GM18870 (cell line): ENCODE measurements at regions not wholly inside any gene's neighbourhood (a gene's known extent, or its start where the extent isn't known, plus 50 kb on each side); places are given as distances from the start of the nearest gene placed in this dataset.
"Not testable (repeated sequence)": the region's sequence is repeated elsewhere in the genome, so short reads cannot be mapped to it uniquely, and the experiment has no call there.

Experiments used
- ATAC-seq: cut with Tn5 transposase; IDR thresholded peaks from one replicate; pipeline ENCODE4 v1.9.1; 2021; ENCODE audit warnings: moderate library complexity; ENCODE audit not compliant: unreplicated experiment

DNA sequence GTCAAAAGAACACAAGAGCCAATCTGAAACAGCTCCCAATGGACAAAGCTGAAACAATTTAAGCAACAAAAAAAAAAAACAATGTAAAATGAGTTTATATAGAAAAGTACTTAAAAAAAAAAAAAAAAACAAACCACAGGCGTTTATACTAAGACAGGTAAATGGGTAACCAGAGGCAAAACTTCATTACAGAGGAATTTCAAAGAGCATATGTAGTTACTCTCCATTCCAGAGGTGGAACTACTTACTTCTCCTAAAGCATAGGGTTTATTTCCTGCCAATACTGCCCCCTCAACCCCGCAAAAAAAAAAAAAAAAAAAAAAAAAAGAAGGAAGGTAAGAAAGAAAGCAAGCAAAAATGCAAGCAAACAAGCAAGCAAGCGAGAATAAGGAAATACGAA lies 132.9 kb downstream of the LIG4 start:
- ATAC-seq: no peak

DNA sequence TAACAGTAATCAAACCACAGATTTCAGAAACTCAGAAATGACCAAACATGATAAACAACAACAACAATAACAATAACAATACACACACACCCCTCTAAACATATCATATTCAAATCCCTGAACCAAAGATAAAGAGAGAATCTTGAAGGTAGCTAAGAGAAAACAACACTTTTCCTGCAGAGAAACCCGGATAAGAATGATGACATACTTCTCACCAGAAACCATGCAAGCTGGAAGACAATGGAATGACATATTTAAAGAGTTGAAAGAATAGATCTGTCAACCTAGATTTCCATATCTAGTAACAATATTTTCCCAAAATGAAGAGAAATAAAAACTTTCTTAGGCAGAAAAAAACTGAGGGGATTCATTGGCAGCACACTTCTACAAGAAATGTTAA lies 138.1 kb downstream of the LIG4 start:
- no peak for ATAC-seq

DNA sequence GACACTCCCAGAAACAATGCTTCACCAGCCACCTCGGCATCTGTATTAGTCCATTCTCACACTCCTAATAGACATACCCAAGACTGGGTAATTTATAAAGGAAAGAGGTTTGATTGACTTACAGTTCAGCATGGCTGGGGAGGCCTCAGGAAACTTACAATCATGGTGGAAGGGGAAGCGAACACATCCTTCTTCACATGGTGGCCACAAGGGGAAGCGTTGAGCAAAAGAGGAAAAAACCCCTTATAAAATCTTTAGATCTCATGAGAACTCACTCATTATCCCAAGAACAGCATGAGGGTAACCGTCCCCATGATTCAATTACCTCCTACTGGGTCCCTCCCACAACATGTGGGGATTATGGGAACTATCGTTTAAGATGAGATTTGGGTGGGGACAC lies 140.9 kb downstream of the LIG4 start:
- ATAC-seq: not testable (repeated sequence)

DNA sequence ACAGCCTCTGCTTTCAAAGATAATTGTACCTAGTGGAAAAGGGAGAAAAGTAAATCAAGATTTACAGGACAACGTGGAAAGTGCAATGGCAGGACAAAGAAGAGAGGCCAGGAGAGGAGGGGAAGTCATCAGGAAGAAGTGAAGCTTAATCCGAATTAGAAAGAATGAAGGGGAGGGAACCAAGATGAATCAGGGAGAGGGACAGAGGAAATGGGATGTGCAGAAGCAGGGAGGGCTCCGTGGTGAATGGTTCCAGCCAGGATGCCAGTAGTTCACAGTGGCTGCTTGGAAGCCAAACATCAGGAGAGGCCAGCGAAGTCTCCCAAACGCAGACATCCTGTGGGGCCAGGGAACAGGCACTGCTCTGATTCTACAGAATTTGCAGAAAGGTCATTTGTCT lies 144.4 kb downstream of the LIG4 start:
- ATAC-seq: no peak

DNA sequence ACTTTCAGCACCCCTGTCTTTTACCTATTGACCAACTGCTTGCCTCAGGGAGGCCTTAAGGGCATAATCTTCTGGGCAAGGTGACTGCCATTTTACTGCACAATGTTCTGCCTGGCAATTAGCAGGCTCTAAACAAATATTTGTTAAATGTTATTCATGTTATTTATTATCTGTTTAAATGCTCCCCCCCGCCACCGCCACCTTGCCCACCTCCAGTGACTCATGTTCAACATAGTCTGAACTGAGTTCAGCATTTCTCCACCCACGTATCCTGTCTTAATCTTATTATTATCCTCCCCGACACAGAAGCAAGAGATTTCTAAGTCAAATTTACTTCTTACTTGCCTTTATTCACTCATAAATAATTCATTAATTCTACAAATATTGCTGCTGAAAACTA lies 144.8 kb downstream of the LIG4 start:
- no peak for ATAC-seq

DNA sequence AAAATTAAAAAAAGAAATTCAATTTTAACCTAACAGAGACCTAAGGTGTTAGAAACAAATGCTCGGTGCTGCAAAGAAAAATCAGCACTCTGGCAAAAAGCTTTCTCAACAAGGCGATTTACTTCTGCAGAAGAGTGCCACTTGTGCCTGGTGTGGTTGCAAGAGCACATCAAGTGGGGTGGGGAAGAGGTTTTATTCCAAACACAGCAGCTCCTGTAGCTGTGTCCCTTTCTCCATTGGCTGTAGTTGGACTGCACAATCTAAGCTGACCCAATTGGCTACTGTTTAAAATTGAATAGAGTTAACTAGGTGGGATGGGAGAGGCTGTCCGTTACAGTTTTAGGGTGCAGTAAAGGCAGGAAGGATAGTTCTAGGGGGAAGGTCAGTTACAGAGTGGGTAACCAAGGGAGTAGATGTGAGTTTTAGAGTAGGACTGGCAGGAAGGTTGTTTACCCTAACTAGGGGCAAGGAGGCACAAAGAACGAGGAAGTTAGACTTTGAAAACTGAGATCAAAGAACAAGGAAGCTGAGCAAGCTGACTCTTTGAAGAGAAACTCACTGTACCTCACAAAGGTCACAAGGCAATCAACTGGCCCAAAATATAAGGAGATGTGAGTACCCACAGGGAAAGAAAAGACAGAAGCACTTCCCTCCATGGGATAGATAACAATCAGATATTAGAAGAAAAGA lies 145.7 kb downstream of the LIG4 start:
- no peak for ATAC-seq

DNA sequence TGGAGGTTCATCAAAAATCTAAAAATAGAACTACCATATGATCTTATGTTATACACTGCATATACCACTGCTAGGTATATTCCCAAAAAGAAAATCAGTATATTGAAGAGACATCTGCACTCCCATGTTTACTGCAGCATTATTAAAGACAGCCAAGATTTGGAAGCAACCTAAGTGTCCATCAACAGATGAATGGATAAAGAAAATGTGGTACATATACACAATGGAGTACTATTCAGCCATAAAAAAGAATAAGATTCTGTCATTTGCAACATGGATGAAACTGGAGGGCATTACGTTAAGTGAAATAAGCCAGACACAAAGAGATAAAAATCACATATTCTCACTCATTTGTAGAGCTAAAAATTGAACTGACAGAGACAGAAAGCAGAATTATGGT lies 151.0 kb downstream of the LIG4 start:
- not testable (repeated sequence) for ATAC-seq

DNA sequence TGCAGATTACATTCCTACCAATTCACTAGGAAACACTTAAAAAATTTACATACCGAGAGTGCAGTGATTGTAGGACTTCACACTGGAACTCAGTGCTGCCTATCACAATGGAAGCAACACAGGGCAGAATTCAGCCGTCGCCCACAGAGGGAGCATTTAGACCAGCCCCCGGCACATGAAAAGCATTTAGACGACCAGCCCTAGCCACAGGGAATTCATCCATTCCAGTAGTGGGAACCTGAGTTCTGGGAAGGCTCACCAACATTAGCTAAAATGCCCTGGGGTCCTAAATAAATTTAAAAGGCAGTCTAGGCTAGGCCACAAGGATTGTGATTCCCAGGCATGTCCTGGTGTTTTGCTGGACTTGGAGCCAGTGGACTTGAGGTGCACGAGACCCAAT lies 155.2 kb downstream of the LIG4 start:
- ATAC-seq: no peak

DNA sequence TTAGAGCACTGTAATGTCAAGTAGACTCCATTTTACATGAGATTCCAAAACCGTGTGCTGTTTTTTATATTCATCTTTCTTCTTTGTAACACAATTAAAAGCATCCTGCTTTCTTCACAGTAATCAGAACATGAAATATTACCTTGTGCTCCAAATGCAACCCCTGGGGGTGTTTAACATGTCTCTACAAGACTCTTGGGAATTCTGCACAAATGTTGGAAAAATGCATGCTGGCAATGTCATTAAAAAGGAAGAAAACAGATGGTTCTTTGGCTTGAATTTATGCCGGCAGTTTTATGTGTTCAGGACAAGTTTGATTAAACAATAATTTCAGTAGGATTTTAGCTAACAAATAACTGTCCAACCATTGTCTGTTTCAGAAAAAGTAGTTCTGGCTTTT lies 159.1 kb downstream of the LIG4 start:
- ATAC-seq: no peak

DNA sequence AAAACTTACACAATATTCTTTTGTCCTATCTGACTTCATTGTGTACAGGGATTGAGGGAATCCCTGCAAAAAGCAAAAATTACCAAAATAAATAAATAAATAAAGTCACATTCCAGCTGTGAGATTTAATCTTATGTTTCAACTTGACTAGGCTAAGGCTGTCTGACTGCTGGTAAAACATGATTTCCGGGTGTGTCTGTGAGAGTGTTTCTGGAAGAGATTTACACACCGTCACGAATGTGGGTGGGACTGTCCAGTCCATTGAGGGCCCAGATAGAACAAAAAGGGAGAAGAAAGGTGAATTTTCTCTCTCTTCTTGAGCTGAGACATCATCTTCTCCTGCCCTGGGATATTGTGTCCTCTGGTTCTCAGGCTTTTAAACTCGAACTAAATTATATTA lies 166.1 kb downstream of the LIG4 start:
- ATAC-seq: no peak

DNA sequence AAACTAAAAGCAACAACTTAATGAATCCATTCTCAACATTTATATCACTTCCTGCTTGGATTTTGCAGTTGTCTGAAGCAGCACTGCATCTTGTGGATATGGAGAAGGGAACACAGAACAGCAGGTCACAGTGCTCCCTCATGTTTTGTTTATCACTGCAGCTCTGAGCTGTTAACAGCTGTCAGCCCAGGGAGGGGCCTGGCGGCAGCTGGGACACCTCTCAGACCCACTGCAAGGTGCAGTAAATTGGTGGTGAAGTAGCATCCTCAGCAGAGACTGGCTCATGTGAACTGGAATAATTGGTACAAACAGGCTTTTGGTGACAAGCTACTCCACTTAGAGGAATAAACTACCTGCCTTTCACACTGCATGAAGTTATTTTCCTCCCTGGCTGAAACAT lies 170.4 kb downstream of the LIG4 start:
- ATAC-seq: no peak

DNA sequence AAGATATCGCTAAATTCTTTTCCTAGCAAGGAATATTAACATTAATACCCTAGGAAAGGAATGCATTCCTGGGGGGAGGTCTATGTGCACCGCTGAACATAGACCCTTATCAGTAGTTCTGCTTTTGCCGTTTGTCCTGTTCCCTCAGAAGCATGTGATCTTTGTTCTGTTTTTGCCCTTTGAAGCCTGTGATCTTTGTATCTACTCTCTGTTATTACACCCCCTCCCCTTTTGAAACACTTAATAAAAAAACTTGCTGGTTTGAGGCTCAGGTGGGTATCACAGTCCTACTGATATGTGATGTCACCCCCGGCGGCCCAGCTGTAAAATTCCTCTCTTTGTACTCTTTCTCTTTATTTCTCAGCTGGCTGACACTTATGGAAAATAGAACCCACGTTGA lies 172.5 kb downstream of the LIG4 start:
- not testable (repeated sequence) for ATAC-seq

DNA sequence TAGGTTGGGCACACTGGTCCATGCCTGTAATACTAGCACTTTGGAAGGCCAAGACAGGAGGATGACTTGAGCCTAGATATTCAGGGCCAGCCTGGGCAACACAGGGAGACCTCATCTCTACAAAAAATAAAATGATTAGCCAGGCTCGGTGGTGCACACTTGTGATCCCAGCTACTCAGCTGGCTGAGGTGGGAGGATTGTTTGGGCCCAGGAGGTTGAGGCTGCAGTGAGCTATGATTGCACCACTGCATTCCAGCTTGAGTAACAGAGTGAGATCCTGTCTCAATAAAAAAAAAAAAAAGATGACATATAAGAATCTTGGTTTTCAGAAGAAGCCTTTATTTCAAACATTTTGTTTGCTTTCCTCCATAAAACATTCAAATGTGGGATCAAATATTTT lies 178.0 kb downstream of the LIG4 start:
- ATAC-seq: no peak

DNA sequence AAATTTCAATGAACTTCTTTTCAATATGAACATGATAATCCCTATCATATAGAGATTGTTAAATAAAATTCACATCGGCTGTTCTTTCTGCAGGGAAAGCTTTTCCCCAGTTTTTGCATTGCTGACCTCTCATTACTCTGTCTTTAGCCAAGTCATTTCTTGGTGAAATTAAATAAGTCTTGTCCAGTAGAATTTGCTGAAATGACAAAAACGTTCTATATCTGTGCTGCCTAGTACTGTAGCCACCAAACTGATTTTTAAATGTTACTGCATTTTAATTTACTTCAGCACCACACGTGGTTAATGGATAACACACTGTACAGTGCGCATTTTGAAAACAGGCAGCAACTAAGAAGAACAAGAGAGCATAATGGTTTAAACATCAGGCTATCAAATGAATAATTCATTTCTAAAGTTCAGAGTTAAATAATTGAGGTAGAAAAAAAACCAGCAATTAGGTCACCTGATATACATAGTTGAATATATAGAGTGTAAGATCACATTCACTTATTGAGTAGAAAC lies 178.9 kb downstream of the LIG4 start:
- ATAC-seq: no peak

DNA sequence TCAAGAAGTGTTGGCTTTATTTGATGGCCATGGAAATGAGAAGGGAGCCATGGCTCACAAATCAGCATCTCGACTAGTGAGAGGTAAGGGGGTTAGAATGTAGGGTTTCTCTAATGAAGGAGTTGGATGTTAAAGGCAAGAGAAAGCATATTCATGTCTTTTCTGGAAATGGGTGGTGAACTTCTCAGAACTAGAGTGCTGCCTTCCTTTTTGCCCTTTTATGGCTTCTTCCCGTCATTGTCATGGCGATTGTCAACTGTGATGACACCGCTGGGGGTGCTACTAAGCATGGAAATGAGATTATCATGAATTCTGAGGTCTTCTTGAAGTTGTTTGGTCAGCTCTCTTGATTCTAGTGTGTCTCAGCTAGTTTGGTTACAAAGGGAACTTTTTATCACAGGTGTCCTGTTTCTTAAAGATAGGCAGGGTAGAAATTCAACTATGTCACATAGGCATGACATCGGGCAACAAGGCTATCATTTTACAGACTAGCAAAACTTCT lies 180.4 kb downstream of the LIG4 start:
- no peak for ATAC-seq

DNA sequence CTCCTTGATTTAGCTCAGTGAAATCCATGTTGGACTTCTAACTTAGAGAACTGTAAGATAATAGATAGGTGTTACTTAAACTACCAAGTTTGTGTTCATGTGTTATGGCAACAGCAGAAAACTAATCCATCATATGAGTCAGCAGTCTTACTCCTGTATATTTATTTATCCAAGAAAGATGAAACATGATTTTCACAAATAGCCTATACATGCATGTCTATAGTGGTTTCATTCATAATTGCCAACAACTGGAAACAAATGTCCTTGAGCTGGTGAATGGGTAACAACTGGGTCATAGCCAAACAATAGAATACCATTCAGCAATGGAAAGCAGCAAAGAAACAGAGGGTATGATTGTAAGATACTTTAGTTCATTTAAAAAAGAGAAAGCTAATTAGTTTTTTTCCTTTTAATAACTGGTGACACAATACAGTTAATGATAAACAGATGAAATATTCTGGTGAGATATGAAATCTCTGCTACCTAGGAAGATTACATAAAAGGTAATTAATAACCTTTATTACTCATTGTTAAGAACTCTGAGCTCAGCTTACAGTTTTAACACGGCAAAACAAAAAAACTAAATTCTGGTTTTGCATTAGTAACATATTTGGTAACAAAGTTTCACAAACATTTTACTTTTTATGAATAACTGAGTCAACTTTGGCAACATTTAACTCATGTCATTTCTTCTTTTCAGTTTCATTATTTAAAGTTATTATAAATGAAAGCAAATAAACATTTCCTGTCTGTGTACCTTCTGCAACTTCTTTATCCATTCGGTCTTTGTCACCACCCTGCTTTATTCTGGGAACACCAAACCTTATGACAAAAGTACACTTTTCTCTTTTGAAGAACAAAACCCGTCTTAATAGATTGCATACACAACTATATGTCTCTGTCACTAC lies 181.3 kb downstream of the LIG4 start:
- no peak for ATAC-seq

DNA sequence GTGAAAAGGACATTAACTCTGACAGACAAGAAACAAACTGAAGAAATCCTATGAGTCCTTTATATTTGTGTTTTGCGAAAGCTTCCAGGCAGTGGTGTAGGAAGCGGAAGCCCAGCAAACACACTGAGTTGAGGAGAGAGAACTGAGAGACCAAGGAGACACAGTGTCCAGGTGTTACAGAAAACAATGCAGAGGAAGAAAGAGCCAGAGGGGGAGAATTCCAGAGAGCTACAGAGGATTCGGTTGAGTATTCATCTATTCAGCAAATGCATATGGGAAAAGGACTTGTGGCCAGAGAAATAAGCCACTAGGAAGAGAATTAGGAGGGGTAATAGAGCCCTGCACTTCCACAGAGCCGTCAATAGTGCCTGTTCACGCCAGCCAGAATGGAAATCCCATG lies 183.5 kb downstream of the LIG4 start:
- no peak for ATAC-seq

DNA sequence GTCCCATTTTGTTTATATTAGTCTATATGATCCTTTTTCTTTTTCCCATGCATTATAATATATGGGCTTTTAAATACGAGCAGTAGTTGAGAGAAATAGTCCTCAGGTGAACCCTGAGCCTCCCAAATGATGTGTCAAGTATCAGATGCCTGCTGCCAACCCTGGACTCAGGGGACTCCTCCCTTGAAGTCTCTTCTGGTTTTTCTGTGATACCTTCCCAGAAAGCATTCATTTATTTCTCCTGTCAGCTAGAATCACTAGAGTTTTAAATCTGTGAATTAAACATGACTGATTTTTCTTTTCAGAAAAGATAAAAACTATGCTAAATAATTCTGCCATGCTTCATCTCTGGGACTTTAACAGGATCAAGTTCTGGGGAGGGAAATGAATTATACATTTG lies 184.6 kb downstream of the LIG4 start:
- no peak for ATAC-seq

DNA sequence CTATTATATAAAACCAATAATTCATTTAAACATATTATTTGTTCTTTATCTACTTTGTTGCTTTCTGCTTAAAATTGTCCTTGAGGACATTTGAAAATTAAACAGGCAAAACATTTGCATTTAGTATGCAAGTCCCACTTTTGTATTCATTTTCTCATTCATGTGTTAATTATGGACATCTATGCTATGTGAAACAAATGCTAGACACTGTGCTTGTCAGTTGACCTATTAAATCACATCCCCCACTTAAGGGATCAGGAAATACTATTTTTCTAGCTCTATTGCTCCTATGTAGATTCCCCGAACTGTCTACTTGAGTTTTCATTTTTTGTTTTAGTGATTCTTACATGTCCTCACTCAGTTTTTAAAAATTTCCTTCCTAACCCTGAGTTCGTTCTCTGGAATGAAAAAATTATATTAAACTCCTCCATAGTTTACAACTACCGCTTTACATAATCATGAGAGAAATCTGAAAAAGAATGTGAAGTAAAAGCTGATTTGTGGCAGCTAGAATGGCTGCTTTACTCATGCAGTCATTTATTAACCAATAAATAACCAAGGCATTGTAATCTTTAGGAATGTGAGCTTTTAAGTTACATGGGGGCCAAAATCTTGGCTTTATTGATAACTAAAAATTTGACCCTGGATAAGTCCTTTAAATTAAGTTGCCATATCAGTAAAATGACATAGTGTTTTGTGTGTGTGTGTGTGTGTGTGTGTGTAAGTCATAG lies 188.5 kb downstream of the LIG4 start:
- no peak for ATAC-seq

DNA sequence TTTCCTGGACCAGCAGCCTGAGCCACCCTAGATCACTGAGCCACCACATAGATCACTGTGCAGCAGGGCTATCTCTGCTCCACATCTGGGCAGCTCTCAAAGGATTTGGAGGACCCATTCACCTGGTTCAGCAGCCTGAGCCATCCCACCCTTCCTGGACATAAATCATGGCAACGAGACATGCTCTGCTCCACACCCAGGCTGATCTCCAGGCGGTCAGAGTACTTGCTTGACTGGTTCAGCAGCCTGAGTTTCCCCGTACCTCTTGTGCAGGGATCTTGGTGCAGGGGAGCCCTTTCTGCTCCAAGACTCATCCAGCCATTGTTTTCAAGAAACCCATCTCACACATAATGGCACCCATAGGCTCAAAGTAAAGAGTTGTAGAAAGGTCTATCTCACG lies 195.3 kb downstream of the LIG4 start:
- no peak for ATAC-seq

DNA sequence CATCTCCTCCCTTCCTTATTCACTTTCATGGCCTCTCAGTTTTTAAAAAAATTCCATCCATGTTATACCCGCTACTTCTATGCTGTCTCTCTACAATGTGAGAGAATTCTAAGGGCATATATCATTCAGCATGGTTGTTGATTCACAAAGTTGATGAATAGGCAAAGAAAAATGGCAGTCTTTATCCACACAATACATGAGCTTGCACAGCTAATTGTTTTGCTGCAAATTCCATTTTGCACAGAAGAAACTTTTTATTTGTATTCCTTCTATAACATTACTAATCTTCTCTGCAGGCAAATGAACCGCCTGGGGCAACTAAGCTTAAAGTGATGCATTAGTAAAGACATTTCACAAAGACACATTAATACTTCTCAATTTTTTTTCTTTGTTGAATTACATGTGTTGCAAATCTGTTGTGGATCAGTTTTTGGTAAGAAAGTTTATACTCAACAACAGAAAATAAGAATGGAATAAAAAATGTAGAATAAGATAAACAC lies 196.9 kb downstream of the LIG4 start:
- ATAC-seq: no peak
